ENCODE measurements at regions not wholly inside any gene's neighbourhood (a gene's known extent, or its start where the extent isn't known, plus 50 kb on each side); places are given as distances from the start of the nearest gene placed in this dataset.
A peak's percentile ranks its signal among the peaks of the same experiment; 100 is the strongest.

- Histone ChIP-seq H3K36me3 (no peaks in the 10 kb centered on the region), H3K27me3 (ENCODE audit: insufficient read depth, low read depth, severe bottlenecking) (no peaks in the 10 kb centered on the region), H3K27ac (no peak overlapping the region), H3K4me3 (ENCODE audit: low read depth, low read length) (no peak overlapping the region), H3K9me3 (ENCODE audit: severe bottlenecking) (no peaks in the 10 kb centered on the region)
- TF ChIP-seq CTCF (IDR thresholded peaks at IDR 0.05; ENCODE audit: low read depth, low read length): no peak
- no peak for DNase-seq
Observed at GRCh38 chr5:152861231-152861630, 456.2 kb upstream of the NMUR2 start.

GRCh38 chr5:152864447-152864846, 459.4 kb upstream of the NMUR2 start:
- Histone ChIP-seq H3K9me3 (ENCODE audit: severe bottlenecking) (no peaks in the 10 kb centered on the region), H3K36me3 (no peaks in the 10 kb centered on the region), H3K27me3 (ENCODE audit: insufficient read depth, low read depth, severe bottlenecking) (no peaks in the 10 kb centered on the region), H3K4me3 (ENCODE audit: low read depth, low read length) (no peak overlapping the region), H3K27ac (no peak overlapping the region)
- DNase-seq: no peak
- TF ChIP-seq CTCF (IDR thresholded peaks at IDR 0.05; ENCODE audit: low read depth, low read length): no peak

GRCh38 chr5:152864991-152865390, 459.9 kb upstream of the NMUR2 start:
- Histone ChIP-seq H3K36me3 (no peaks in the 10 kb centered on the region), H3K27me3 (ENCODE audit: insufficient read depth, low read depth, severe bottlenecking) (no peaks in the 10 kb centered on the region), H3K9me3 (ENCODE audit: severe bottlenecking) (no peaks in the 10 kb centered on the region), H3K27ac (no peak overlapping the region), H3K4me3 (ENCODE audit: low read depth, low read length) (no peak overlapping the region)
- no peak for TF ChIP-seq CTCF (IDR thresholded peaks at IDR 0.05; ENCODE audit: low read depth, low read length)
- DNase-seq: no peak

GRCh38 chr5:152869971-152870370, 464.9 kb upstream of the NMUR2 start:
- Histone ChIP-seq H3K36me3 (no peaks in the 10 kb centered on the region), H3K9me3 (ENCODE audit: severe bottlenecking) (no peaks in the 10 kb centered on the region), H3K4me3 (ENCODE audit: low read depth, low read length) (no peak overlapping the region), H3K27me3 (ENCODE audit: insufficient read depth, low read depth, severe bottlenecking) (no peaks in the 10 kb centered on the region), H3K27ac (no peak overlapping the region)
- TF ChIP-seq CTCF (IDR thresholded peaks at IDR 0.05; ENCODE audit: low read depth, low read length): no peak
- DNase-seq: no peak

GRCh38 chr5:152882621-152883020, 477.5 kb upstream of the NMUR2 start:
- no peak overlapping the region for H3K27ac ChIP-seq
- DNase-seq: no peak
- no peak for TF ChIP-seq CTCF (IDR thresholded peaks at IDR 0.05; ENCODE audit: low read depth, low read length)
- H3K4me3 ChIP-seq (ENCODE audit: low read depth, low read length): no peak overlapping the region
- no peaks in the 10 kb centered on the region for H3K36me3 ChIP-seq
- H3K9me3 ChIP-seq (ENCODE audit: severe bottlenecking): no peaks in the 10 kb centered on the region
- no peaks in the 10 kb centered on the region for H3K27me3 ChIP-seq (ENCODE audit: insufficient read depth, low read depth, severe bottlenecking)

GRCh38 chr5:152883066-152883775, 478.1 kb upstream of the NMUR2 start:
- peak; percentile 17 for DNase-seq
- Histone ChIP-seq H3K4me3 (ENCODE audit: low read depth, low read length) (no peak overlapping the region), H3K27me3 (ENCODE audit: insufficient read depth, low read depth, severe bottlenecking) (no peaks in the 10 kb centered on the region), H3K9me3 (ENCODE audit: severe bottlenecking) (no peaks in the 10 kb centered on the region), H3K27ac (no peak overlapping the region), H3K36me3 (no peaks in the 10 kb centered on the region)
- TF ChIP-seq CTCF (IDR thresholded peaks at IDR 0.05; ENCODE audit: low read depth, low read length): no peak
